Spleen (tissue), 11 donors: ENCODE measurements at regions not wholly inside any gene's neighbourhood (a gene's known extent, or its start where the extent isn't known, plus 50 kb on each side); places are given as distances from the start of the nearest gene placed in this dataset.

Experiments
- DNase-seq: peaks from one replicate; pipeline ENCODE4 v3.0.0-alpha.2; 2020
- H3K27ac ChIP-seq, 8 donors: fragments of 200-600 bp; sonication (generic) in 7 of 8; 1 replicate in 4 of 8; 2 replicates in 4 of 8; pipeline versions ENCODE4 v1.5.0 to v1.8.0; 2016 to 2021; ENCODE audit warnings: inconsistent platforms in 4 of 8, mild to moderate bottlenecking in 4 of 8, moderate library complexity in 1 of 8
- H3K27me3 ChIP-seq, 7 donors: fragments of 200-600 bp; sonication (generic) in 6 of 7; replicated peaks in 1 of 7; 1 replicate in 4 of 7; 2 replicates in 3 of 7; pipeline versions ENCODE4 v1.5.0 to v1.8.0; 2016 to 2021; ENCODE audit warnings: inconsistent platforms in 3 of 7, mild to moderate bottlenecking in 1 of 7
- H3K36me3 ChIP-seq, 6 donors: fragments of 200-600 bp; sonication (generic) in 5 of 6; 1 replicate in 4 of 6; 2 replicates in 2 of 6; pipeline versions ENCODE4 v1.5.0 to v1.8.0; 2016 to 2021; ENCODE audit warnings: inconsistent platforms in 2 of 6
- H3K4me1 ChIP-seq, 6 donors: fragments of 200-600 bp; sonication (generic) in 5 of 6; 1 replicate in 3 of 6; 2 replicates in 3 of 6; pipeline versions ENCODE4 v1.5.0 to v1.8.0; 2016 to 2021; ENCODE audit warnings: inconsistent platforms in 3 of 6
- H3K4me3 ChIP-seq, 8 donors: fragments of 200-600 bp; sonication (generic) in 7 of 8; 1 replicate in 4 of 8; 2 replicates in 4 of 8; pipeline versions ENCODE4 v1.5.0 to v1.8.0; 2016 to 2021; ENCODE audit warnings: inconsistent platforms in 4 of 8, mild to moderate bottlenecking in 4 of 8, moderate library complexity in 2 of 8
- H3K9me3 ChIP-seq, 8 donors: fragments of 200-600 bp; sonication (generic) in 7 of 8; 1 replicate in 4 of 8; 2 replicates in 4 of 8; pipeline versions ENCODE4 v1.5.0 to v1.8.0; 2016 to 2021; ENCODE audit warnings: inconsistent platforms in 4 of 8
- POLR2A ChIP-seq, 3 donors: fragments of 450-650 bp; IDR thresholded peaks; one replicate each; pipeline ENCODE4 v1.5.1; 2017; ENCODE audit warnings: antibody characterized with exemption in 3 of 3, mild to moderate bottlenecking in 1 of 3
- POLR2AphosphoS5 ChIP-seq, 3 donors: sonication (generic); formaldehyde crosslinking; IDR thresholded peaks; one replicate each; pipeline ENCODE4 v1.5.1; 2017; ENCODE audit warnings: antibody characterized with exemption in 3 of 3
- WGBS, 5 donors: extraction: QIAGEN DNeasy Blood & Tissue Kit in 3 of 5; methylation state at CpG; one replicate each; pipeline versions ENCODE4 v1.1.5 to v1.1.7; 2013 to 2018; 5-methylcytosine and 5-hydroxymethylcytosine counted together
- intact Hi-C: fragments of 100-400 bp; cut with DNase I; formaldehyde crosslinking; loops from one replicate; pipeline ENCODE4 v1.15.0; 2023; ENCODE audit warnings: low total_unique reads
- TF ChIP-seq, protein P1 (sequence below), 11 experiments: fragments of 200-600 bp in 7 of 11; fragments of 450-650 bp in 4 of 11; sonication (generic) in 4 of 11; IDR thresholded peaks in 8 of 11; conservative IDR thresholded peaks in 3 of 11; 1 replicate in 7 of 11; 2 replicates in 4 of 11; pipeline versions ENCODE4 v1.4.0 to v1.8.0; 2016 to 2021; ENCODE audit warnings: antibody characterized with exemption in 11 of 11, inconsistent platforms in 4 of 11, mild to moderate bottlenecking in 1 of 11
- donor health status: healthy with polysubstance abuse.
- donor health status: DM: no; HTN: no; CAD: no; lungs with moderate emphysema.
- donor health status: DM: no; HTN: no; CAD: no.
- donor health status: Bipolar disorder and iron deficiency.
- donor health status: healthy.
- donor health status: DM: no; HTN: no; CAD: no.
- donor health status: DM: yes; HTN: yes; CAD: no.

- Histone ChIP-seq H3K4me3 (no peak overlapping the region), H3K4me1 (no peaks in the 10 kb centered on the region), H3K36me3 (no peaks in the 10 kb centered on the region), H3K27me3 (no peaks in the 10 kb centered on the region), H3K9me3 (no peaks in the 10 kb centered on the region), H3K27ac (no peak overlapping the region)
- intact Hi-C loops, result no loop called here
- no peak for DNase-seq
- TF ChIP-seq, protein P1, sequence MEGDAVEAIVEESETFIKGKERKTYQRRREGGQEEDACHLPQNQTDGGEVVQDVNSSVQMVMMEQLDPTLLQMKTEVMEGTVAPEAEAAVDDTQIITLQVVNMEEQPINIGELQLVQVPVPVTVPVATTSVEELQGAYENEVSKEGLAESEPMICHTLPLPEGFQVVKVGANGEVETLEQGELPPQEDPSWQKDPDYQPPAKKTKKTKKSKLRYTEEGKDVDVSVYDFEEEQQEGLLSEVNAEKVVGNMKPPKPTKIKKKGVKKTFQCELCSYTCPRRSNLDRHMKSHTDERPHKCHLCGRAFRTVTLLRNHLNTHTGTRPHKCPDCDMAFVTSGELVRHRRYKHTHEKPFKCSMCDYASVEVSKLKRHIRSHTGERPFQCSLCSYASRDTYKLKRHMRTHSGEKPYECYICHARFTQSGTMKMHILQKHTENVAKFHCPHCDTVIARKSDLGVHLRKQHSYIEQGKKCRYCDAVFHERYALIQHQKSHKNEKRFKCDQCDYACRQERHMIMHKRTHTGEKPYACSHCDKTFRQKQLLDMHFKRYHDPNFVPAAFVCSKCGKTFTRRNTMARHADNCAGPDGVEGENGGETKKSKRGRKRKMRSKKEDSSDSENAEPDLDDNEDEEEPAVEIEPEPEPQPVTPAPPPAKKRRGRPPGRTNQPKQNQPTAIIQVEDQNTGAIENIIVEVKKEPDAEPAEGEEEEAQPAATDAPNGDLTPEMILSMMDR (IDR thresholded peaks at IDR 0.05 in 8 of 11, conservative IDR thresholded peaks at IDR 0.05 in 3 of 11), result no peak
- no peak for TF ChIP-seq POLR2AphosphoS5 (IDR thresholded peaks at IDR 0.05)
- TF ChIP-seq POLR2A (IDR thresholded peaks at IDR 0.05), result no peak
- WGBS, 5 donors, result 60 to 73% (median 65%) methylated on average over 2 of the region's 2 CpGs
Measured at GRCh38 chr4:163958751-163959150, 464.3 kb downstream of the TMA16 start.

DNA sequence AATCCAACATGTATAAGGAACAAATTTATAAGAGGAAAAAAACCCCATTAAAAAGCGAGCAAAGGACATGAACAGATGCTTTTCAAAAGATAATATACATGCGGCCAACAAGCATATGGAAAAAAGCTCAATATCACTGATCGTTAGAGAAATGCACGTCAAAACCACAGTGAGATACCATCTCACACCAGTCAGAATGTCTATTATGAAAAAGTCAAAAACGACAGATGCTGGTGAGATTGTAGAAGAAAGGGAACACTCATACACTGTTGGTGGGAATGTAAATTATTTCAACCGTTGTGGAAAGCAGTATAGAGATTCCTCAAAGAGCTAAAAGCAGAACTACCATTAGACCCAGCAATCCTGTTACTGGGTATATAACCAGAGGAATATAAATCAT is 465.4 kb downstream of the TMA16 start:
- intact Hi-C loops, result no loop called here
- H3K9me3 ChIP-seq, result no peaks in the 10 kb centered on the region
- H3K27ac ChIP-seq, result no peak overlapping the region
- H3K4me1 ChIP-seq, result no peaks in the 10 kb centered on the region
- DNase-seq, result no peak
- no peak for TF ChIP-seq POLR2AphosphoS5 (IDR thresholded peaks at IDR 0.05)
- H3K4me3 ChIP-seq, result no peak overlapping the region
- H3K27me3 ChIP-seq, result no peaks in the 10 kb centered on the region
- 34 to 55% (median 42%) methylated on average over 6 of the region's 6 CpGs for WGBS, 5 donors
- H3K36me3 ChIP-seq, result no peaks in the 10 kb centered on the region

GRCh38 chr4:163966612-163967011 is 472.1 kb downstream of the TMA16 start:
- WGBS, 5 donors, result 11 to 22% (median 21%) methylated on average over 3 of the region's 3 CpGs
- H3K27me3 ChIP-seq, result no peaks in the 10 kb centered on the region
- DNase-seq, result no peak
- TF ChIP-seq, protein P1 (IDR thresholded peaks at IDR 0.05 in 8 of 11, conservative IDR thresholded peaks at IDR 0.05 in 3 of 11), result no peak
- TF ChIP-seq POLR2A (IDR thresholded peaks at IDR 0.05) (no peak), POLR2AphosphoS5 (IDR thresholded peaks at IDR 0.05) (no peak)
- H3K36me3 ChIP-seq, result no peaks in the 10 kb centered on the region
- no peaks in the 10 kb centered on the region for H3K4me1 ChIP-seq
- H3K9me3 ChIP-seq, result no peaks in the 10 kb centered on the region
- intact Hi-C loops, result no loop called here
- H3K27ac ChIP-seq, result no peak overlapping the region
- no peak overlapping the region for H3K4me3 ChIP-seq

GRCh38 chr4:163967263-163967662 is 472.8 kb downstream of the TMA16 start:
- no peaks in the 10 kb centered on the region for H3K36me3 ChIP-seq
- H3K9me3 ChIP-seq, result no peaks in the 10 kb centered on the region
- intact Hi-C loops, result no loop called here
- WGBS, 5 donors, result 48 to 65% (median 55%) methylated on average over 5 of the region's 5 CpGs
- TF ChIP-seq POLR2A (IDR thresholded peaks at IDR 0.05) (no peak), POLR2AphosphoS5 (IDR thresholded peaks at IDR 0.05) (no peak)
- TF ChIP-seq, protein P1 (IDR thresholded peaks at IDR 0.05 in 8 of 11, conservative IDR thresholded peaks at IDR 0.05 in 3 of 11), result no peak
- DNase-seq, result no peak
- H3K4me1 ChIP-seq, result no peaks in the 10 kb centered on the region
- no peaks in the 10 kb centered on the region for H3K27me3 ChIP-seq
- H3K27ac ChIP-seq, result no peak overlapping the region
- H3K4me3 ChIP-seq, result no peak overlapping the region

GRCh38 chr4:163967710-163968109 is 473.2 kb downstream of the TMA16 start:
- DNase-seq, result no peak
- Histone ChIP-seq H3K9me3 (no peaks in the 10 kb centered on the region), H3K27ac (no peak overlapping the region), H3K27me3 (no peaks in the 10 kb centered on the region), H3K4me3 (no peak overlapping the region), H3K4me1 (no peaks in the 10 kb centered on the region), H3K36me3 (no peaks in the 10 kb centered on the region)
- 35 to 52% (median 37%) methylated on average over 1 of the region's 1 CpG for WGBS, 5 donors
- no peak for TF ChIP-seq POLR2AphosphoS5 (IDR thresholded peaks at IDR 0.05)
- TF ChIP-seq POLR2A (IDR thresholded peaks at IDR 0.05), result no peak
- TF ChIP-seq, protein P1 (IDR thresholded peaks at IDR 0.05 in 8 of 11, conservative IDR thresholded peaks at IDR 0.05 in 3 of 11), result no peak
- intact Hi-C loops, result no loop called here
